Endothelial cell of umbilical vein (primary cell): ENCODE measurements at regions not wholly inside any gene's neighbourhood (a gene's known extent, or its start where the extent isn't known, plus 50 kb on each side); places are given as distances from the start of the nearest gene placed in this dataset.

Experiments used
- BruUV-seq: library from RNA; stranded (reverse); fragments of 400-500 nt; replicated peaks from 2 replicates; lab custom pipeline; 2021; lab: Mats Ljungman, UMichigan
- CTCF ChIA-PET: fragments of 300-600, 350-600 bp; sonication (Branson Sonifier 250); formaldehyde crosslinking; loops from one replicate; lab custom pipeline; 2021; ENCODE audit warnings: antibody characterized with exemption, inconsistent platforms; lab: Charles Lee
- POLR2A ChIA-PET: fragments of 300-600, 350-600 bp; sonication (Branson Sonifier 250); formaldehyde crosslinking; loops from one replicate; lab custom pipeline; 2021; ENCODE audit warnings: antibody characterized with exemption, inconsistent platforms; lab: Charles Lee
- DNase-seq: peaks from one replicate; pipeline ENCODE4 v3.0.0-alpha.2; 2011; ENCODE audit warnings: low read depth, low spot score
- FAIRE-seq: peaks from 2 replicates; lab custom pipeline; 2011; peaks lifted over from hg19 to GRCh38; lab: Jason Lieb, UNC
- H2AFZ ChIP-seq: 2 replicates; pipeline ENCODE4 v1.6.0; 2012; ENCODE audit warnings: low read depth, low read length, control low read depth, inconsistent platforms
- H3K27ac ChIP-seq: 2 replicates; pipeline ENCODE4 v1.5.1; 2011; ENCODE audit warnings: low read depth, mild to moderate bottlenecking, control low read depth, low read length, moderate library complexity; ENCODE audit not compliant: insufficient read depth
- H3K27me3 ChIP-seq, 2 experiments: 2 replicates each; pipeline versions ENCODE4 v1.6.0 to v1.6.1; 2011; ENCODE audit warnings: low read length in 2 of 2, mixed read lengths in 1 of 2; ENCODE audit not compliant: control insufficient read depth in 2 of 2, insufficient read depth in 2 of 2
- H3K36me3 ChIP-seq, 2 experiments: 2 replicates in 1 of 2; 3 replicates in 1 of 2; pipeline ENCODE4 v1.5.1; 2011; ENCODE audit warnings: low read length in 2 of 2, mild to moderate bottlenecking in 1 of 2, moderate library complexity in 1 of 2; ENCODE audit not compliant: control insufficient read depth in 2 of 2, insufficient read depth in 2 of 2; ENCODE audit errors: extremely low read depth in 1 of 2
- H3K4me1 ChIP-seq: 3 replicates; pipeline ENCODE4 v1.5.1; 2011; ENCODE audit warnings: mild to moderate bottlenecking, low read length; ENCODE audit not compliant: control insufficient read depth, insufficient read depth; ENCODE audit errors: extremely low read depth
- H3K4me2 ChIP-seq: 2 replicates; pipeline ENCODE4 v1.6.1; 2011; ENCODE audit warnings: low read length, control low read depth, mixed read lengths; ENCODE audit not compliant: insufficient read depth
- H3K4me3 ChIP-seq, 3 experiments: fragments of 200-600 bp in 1 of 3; sonication (generic), shearing (Covaris generic) in 1 of 3; replicated peaks in 1 of 3; 2 replicates each; pipeline ENCODE4 v1.5.1; 2011 to 2016; ENCODE audit warnings: control low read depth in 3 of 3, low read length in 3 of 3, mild to moderate bottlenecking in 2 of 3, inconsistent platforms in 1 of 3, low read depth in 1 of 3, moderate library complexity in 1 of 3; ENCODE audit not compliant: insufficient read depth in 1 of 3
- H3K79me2 ChIP-seq: 2 replicates; pipeline ENCODE4 v1.6.0; 2012; ENCODE audit warnings: low read length, inconsistent platforms; ENCODE audit not compliant: control insufficient read depth, insufficient read depth
- H3K9ac ChIP-seq: replicated peaks from 2 replicates; pipeline ENCODE3; 2011; ENCODE audit warnings: low read length, control low read depth; ENCODE audit not compliant: insufficient read depth; ENCODE audit errors: extremely low read depth
- H3K9me1 ChIP-seq: replicated peaks from 3 replicates; pipeline ENCODE4 v1.6.0; 2011; ENCODE audit warnings: mild to moderate bottlenecking, low read length; ENCODE audit not compliant: control insufficient read depth, insufficient read depth; ENCODE audit errors: extremely low read depth
- H3K9me3 ChIP-seq: replicated peaks from 2 replicates; pipeline ENCODE4 v1.5.1; 2012; ENCODE audit warnings: low read length, inconsistent platforms; ENCODE audit not compliant: control insufficient read depth, insufficient read depth
- H4K20me1 ChIP-seq: replicated peaks from 2 replicates; pipeline ENCODE3; 2011; ENCODE audit warnings: mild to moderate bottlenecking, low read length; ENCODE audit not compliant: control insufficient read depth, insufficient read depth; ENCODE audit errors: extremely low read depth
- EZH2 ChIP-seq: IDR thresholded peaks from 2 replicates; pipeline ENCODE4 v1.6.1; 2012; ENCODE audit warnings: borderline replicate concordance, low read depth, mild to moderate bottlenecking, moderate library complexity, low read length, inconsistent platforms; ENCODE audit not compliant: severe bottlenecking
- FOS ChIP-seq: IDR thresholded peaks from 2 replicates; pipeline ENCODE4 v1.6.1; 2011; ENCODE audit warnings: mild to moderate bottlenecking, low read length, moderate library complexity, borderline replicate concordance; ENCODE audit not compliant: insufficient read depth
- GATA2 ChIP-seq: IDR thresholded peaks from 2 replicates; pipeline ENCODE4 v1.7.0; 2011; ENCODE audit warnings: low read depth, mild to moderate bottlenecking, moderate library complexity, mixed read lengths, low read length; ENCODE audit not compliant: insufficient read length, insufficient read depth
- JUN ChIP-seq: IDR thresholded peaks from 2 replicates; pipeline ENCODE4 v1.6.1; 2011; ENCODE audit warnings: borderline replicate concordance, low read depth; ENCODE audit not compliant: insufficient read length, insufficient read depth
- MAX ChIP-seq: IDR thresholded peaks from 2 replicates; pipeline ENCODE4 v1.6.1; 2011; ENCODE audit not compliant: insufficient read depth, insufficient read length
- MYC ChIP-seq: IDR thresholded peaks from one replicate; pipeline ENCODE4 v1.6.1; 2011; ENCODE audit warnings: mild to moderate bottlenecking, low read depth, low read length
- POLR2A ChIP-seq: IDR thresholded peaks from 2 replicates; pipeline ENCODE4 v1.6.1; 2012; ENCODE audit warnings: low read depth, mild to moderate bottlenecking, control low read depth, low read length
- POLR2AphosphoS5 ChIP-seq: IDR thresholded peaks from 2 replicates; pipeline ENCODE4 v1.6.1; 2012; ENCODE audit warnings: low read depth, mild to moderate bottlenecking, control low read depth, low read length, moderate library complexity; ENCODE audit not compliant: insufficient read depth
- dilution Hi-C: fragments of 300-500 bp; cut with MboI; formaldehyde crosslinking; loops from one replicate; pipeline ENCODE4 v1.15.0; 2019; ENCODE audit warnings: low sequenced_read_pairs; ENCODE audit not compliant: extremely low pct_ligation_motif_present
- intact Hi-C: fragments of 100-400 bp; cut with micrococcal nuclease; formaldehyde crosslinking; loops from one replicate; pipeline ENCODE4 v1.10.0; 2022
- TF ChIP-seq, protein P1 (sequence below), 2 donors: IDR thresholded peaks; 1 replicate in 1 of 2; 2 replicates in 1 of 2; pipeline ENCODE4 v1.5.1; 2011; ENCODE audit warnings: low read length in 2 of 2, mild to moderate bottlenecking in 2 of 2, moderate library complexity in 2 of 2, control low read depth in 1 of 2, inconsistent platforms in 1 of 2, low read depth in 1 of 2; ENCODE audit not compliant: insufficient read depth in 1 of 2; ENCODE audit errors: extremely low read depth in 1 of 2

DNA sequence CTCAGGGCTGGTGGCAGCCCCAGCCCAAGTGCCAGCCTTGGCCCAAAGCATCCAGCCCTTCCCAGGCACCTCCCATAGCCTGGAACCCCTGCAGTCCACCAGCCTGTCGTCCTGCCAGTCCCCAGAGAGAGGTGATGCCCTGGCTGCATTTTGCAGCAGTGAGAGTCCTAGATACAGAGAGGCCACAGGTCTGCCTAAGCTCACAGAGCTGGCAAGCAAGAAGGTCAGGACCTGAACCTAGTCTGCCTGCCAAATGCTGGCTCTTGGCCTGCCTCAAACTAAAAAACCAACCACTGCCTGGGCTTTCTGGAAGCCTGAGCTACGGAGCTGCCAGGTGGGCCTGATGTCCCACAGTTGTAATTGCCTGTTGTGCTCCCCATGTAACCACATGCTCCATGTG is 164.9 kb downstream of the PHETA1 start:
- H3K27ac ChIP-seq = no peak overlapping the region
- no peak overlapping the region for H3K4me3 ChIP-seq
- intact Hi-C loops = no loop called here

More for the DNA sequence above, 164.9 kb downstream of the PHETA1 start:
- no peak overlapping the region for H3K4me2 ChIP-seq
- H3K79me2 ChIP-seq = no peaks in the 10 kb centered on the region
- H3K27me3 ChIP-seq = no peaks in the 10 kb centered on the region
- CTCF ChIA-PET = no interaction called here
- no peaks in the 10 kb centered on the region for H3K9me1 ChIP-seq
- POLR2A ChIA-PET = no interaction called here
- dilution Hi-C loops = no loop called here
- H4K20me1 ChIP-seq = no peaks in the 10 kb centered on the region
- DNase-seq (no peak), FAIRE-seq (no peak)
- BruUV-seq = no TSS peak
- no peaks in the 10 kb centered on the region for H3K4me1 ChIP-seq
- no peak overlapping the region for H2AFZ ChIP-seq
- no peaks in the 10 kb centered on the region for H3K9me3 ChIP-seq
- TF ChIP-seq, protein P1, sequence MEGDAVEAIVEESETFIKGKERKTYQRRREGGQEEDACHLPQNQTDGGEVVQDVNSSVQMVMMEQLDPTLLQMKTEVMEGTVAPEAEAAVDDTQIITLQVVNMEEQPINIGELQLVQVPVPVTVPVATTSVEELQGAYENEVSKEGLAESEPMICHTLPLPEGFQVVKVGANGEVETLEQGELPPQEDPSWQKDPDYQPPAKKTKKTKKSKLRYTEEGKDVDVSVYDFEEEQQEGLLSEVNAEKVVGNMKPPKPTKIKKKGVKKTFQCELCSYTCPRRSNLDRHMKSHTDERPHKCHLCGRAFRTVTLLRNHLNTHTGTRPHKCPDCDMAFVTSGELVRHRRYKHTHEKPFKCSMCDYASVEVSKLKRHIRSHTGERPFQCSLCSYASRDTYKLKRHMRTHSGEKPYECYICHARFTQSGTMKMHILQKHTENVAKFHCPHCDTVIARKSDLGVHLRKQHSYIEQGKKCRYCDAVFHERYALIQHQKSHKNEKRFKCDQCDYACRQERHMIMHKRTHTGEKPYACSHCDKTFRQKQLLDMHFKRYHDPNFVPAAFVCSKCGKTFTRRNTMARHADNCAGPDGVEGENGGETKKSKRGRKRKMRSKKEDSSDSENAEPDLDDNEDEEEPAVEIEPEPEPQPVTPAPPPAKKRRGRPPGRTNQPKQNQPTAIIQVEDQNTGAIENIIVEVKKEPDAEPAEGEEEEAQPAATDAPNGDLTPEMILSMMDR (IDR thresholded peaks at IDR 0.05; ENCODE audit: extremely low read depth in 1 of 2, insufficient read depth in 1 of 2, low read depth in 1 of 2, low read length in 2 of 2) = no peak
- TF ChIP-seq GATA2 (no peak), POLR2AphosphoS5 (no peak), MYC (no peak), MAX (no peak), POLR2A (no peak), FOS (no peak), JUN (no peak), EZH2 (no peak)
- no peak overlapping the region for H3K9ac ChIP-seq
- no peaks in the 10 kb centered on the region for H3K36me3 ChIP-seq
